ENCODE measurements at regions not wholly inside any gene's neighbourhood (a gene's known extent, or its start where the extent isn't known, plus 50 kb on each side); places are given as distances from the start of the nearest gene placed in this dataset.
A peak's percentile ranks its signal among the peaks of the same experiment; 100 is the strongest.

DNA sequence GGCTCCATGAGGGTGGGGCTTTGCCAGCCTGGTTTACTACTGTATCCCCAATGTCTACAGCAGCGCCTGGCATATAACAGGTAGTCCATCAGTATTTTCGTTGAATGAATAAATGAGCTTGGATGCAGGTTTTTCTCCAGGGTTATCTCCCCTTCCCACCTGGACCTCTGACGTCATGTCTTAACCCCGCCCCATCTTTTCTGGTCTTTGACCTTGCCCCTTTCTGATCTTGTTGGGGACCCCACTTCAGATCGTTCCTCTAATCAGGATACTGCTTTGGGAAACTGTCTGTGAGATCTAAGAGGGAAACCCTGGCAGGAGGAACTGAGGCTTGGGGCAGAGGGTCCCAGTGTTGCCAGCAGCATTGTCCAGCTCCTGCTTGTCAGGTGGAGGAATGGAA is 68.8 kb upstream of the GCSH start:
- Histone ChIP-seq H3K4me1 (replicated peaks; ENCODE audit: insufficient read depth) (no peaks in the 10 kb centered on the region), H3K27me3 (ENCODE audit: insufficient read depth, low read depth) (no peaks in the 10 kb centered on the region), H3K27ac (no peak overlapping the region), H3K4me3 (no peak overlapping the region), H2AFZ (no peak overlapping the region), H4K20me1 (ENCODE audit: insufficient read depth) (no peaks in the 10 kb centered on the region), H3K36me3 (ENCODE audit: low read depth) (no peaks in the 10 kb centered on the region), H3K9me3 (ENCODE audit: insufficient read depth, low read depth) (no peaks in the 10 kb centered on the region), H3K9me2 (ENCODE audit: insufficient read depth) (no peaks in the 10 kb centered on the region), H3F3A (ENCODE audit: insufficient read depth, low read depth) (no peaks in the 10 kb centered on the region), H3K4me2 (no peak overlapping the region), H3K79me2 (ENCODE audit: low read depth) (no peaks in the 10 kb centered on the region)
- no peak for TF ChIP-seq EZH2 (IDR thresholded peaks at IDR 0.05; ENCODE audit: low read depth)
- TF ChIP-seq, protein P1, sequence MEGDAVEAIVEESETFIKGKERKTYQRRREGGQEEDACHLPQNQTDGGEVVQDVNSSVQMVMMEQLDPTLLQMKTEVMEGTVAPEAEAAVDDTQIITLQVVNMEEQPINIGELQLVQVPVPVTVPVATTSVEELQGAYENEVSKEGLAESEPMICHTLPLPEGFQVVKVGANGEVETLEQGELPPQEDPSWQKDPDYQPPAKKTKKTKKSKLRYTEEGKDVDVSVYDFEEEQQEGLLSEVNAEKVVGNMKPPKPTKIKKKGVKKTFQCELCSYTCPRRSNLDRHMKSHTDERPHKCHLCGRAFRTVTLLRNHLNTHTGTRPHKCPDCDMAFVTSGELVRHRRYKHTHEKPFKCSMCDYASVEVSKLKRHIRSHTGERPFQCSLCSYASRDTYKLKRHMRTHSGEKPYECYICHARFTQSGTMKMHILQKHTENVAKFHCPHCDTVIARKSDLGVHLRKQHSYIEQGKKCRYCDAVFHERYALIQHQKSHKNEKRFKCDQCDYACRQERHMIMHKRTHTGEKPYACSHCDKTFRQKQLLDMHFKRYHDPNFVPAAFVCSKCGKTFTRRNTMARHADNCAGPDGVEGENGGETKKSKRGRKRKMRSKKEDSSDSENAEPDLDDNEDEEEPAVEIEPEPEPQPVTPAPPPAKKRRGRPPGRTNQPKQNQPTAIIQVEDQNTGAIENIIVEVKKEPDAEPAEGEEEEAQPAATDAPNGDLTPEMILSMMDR (conservative IDR thresholded peaks at IDR 0.05), result no peak
- POLR2A ChIA-PET (ENCODE audit: unreplicated experiment), result no interaction called here
- CTCF ChIA-PET, result no interaction called here
- BruUV-seq (replicated peaks), result no TSS peak
- DNase-seq, result no peak
- intact Hi-C loops (cut with micrococcal nuclease; ENCODE audit: unreplicated experiment), result no loop called here

DNA sequence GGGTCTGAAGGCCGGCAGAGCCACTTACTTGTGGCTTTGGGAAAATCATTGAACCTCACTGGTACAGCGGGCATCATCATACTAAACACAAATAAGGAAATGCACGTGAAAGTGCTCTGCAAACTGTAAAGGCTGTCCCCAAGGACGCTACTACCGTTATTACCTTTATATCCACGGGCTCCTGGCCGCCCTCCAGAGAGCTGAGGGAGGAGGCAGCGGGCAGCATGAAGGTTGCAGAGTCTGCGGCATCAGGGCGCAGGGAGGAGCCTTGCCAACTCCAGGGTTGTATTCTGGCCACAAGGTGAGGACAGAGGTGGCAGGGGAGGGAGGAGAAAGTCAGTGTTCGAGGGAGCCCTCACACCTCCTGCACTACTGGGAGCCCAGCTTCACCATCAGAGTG is 68.3 kb upstream of the GCSH start:
- no peak overlapping the region for H2AFZ ChIP-seq
- no peak overlapping the region for H3K4me2 ChIP-seq
- no peak for DNase-seq
- no TSS peak for BruUV-seq (replicated peaks)
- intact Hi-C loops (cut with micrococcal nuclease; ENCODE audit: unreplicated experiment), result no loop called here
- TF ChIP-seq EZH2 (IDR thresholded peaks at IDR 0.05; ENCODE audit: low read depth), result no peak
- TF ChIP-seq, protein P1 (conservative IDR thresholded peaks at IDR 0.05), result no peak
- ChIA-PET CTCF (no interaction called here), POLR2A (ENCODE audit: unreplicated experiment) (no interaction called here)
- no peak overlapping the region for H3K27ac ChIP-seq
- H3K9me2 ChIP-seq (ENCODE audit: insufficient read depth), result no peaks in the 10 kb centered on the region
- H3K27me3 ChIP-seq (ENCODE audit: insufficient read depth, low read depth), result no peaks in the 10 kb centered on the region
- no peaks in the 10 kb centered on the region for H3K9me3 ChIP-seq (ENCODE audit: insufficient read depth, low read depth)
- no peak overlapping the region for H3K4me3 ChIP-seq
- no peaks in the 10 kb centered on the region for H3K36me3 ChIP-seq (ENCODE audit: low read depth)
- H3F3A ChIP-seq (ENCODE audit: insufficient read depth, low read depth), result no peaks in the 10 kb centered on the region
- H3K79me2 ChIP-seq (ENCODE audit: low read depth), result no peaks in the 10 kb centered on the region
- H3K4me1 ChIP-seq (replicated peaks; ENCODE audit: insufficient read depth), result no peaks in the 10 kb centered on the region
- H4K20me1 ChIP-seq (ENCODE audit: insufficient read depth), result no peaks in the 10 kb centered on the region

DNA sequence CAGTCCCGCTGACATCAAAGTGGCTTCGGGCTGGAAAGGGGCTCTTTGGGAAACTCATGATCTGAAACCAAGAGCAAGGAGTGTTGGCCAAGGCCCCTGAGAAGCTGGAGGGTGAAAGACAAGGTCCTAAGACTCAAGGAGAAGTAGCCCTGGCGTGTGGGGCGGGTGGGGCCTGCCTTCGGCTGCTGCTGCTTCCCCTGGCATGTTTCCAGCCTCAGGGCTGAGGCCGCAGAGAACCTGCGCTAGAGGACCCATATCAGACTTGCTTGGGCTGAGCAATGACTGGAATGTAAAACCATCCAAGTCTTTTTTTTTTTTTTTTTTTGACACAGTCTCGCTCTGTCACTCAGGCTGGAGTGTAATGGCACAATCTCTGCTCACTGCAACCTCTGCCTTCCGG is 67.5 kb upstream of the GCSH start:
- Histone ChIP-seq H4K20me1 (ENCODE audit: insufficient read depth) (no peaks in the 10 kb centered on the region), H3F3A (ENCODE audit: insufficient read depth, low read depth) (no peaks in the 10 kb centered on the region), H2AFZ (no peak overlapping the region), H3K4me1 (replicated peaks; ENCODE audit: insufficient read depth) (no peaks in the 10 kb centered on the region), H3K36me3 (ENCODE audit: low read depth) (no peaks in the 10 kb centered on the region), H3K79me2 (ENCODE audit: low read depth) (no peaks in the 10 kb centered on the region), H3K27ac (no peak overlapping the region), H3K27me3 (ENCODE audit: insufficient read depth, low read depth) (no peaks in the 10 kb centered on the region), H3K4me2 (no peak overlapping the region), H3K4me3 (no peak overlapping the region), H3K9me3 (ENCODE audit: insufficient read depth, low read depth) (no peaks in the 10 kb centered on the region), H3K9me2 (ENCODE audit: insufficient read depth) (no peaks in the 10 kb centered on the region)
- TF ChIP-seq, protein P1 (conservative IDR thresholded peaks at IDR 0.05), result no peak
- TF ChIP-seq EZH2 (IDR thresholded peaks at IDR 0.05; ENCODE audit: low read depth), result no peak
- POLR2A ChIA-PET (ENCODE audit: unreplicated experiment), result no interaction called here
- CTCF ChIA-PET, result no interaction called here
- peak in 1 of 2 experiments; percentile 59 for DNase-seq
- intact Hi-C loops (cut with micrococcal nuclease; ENCODE audit: unreplicated experiment), result no loop called here
- no TSS peak for BruUV-seq (replicated peaks)

Data from PC-9 (cell line).